ENCODE measurements at regions not wholly inside any gene's neighbourhood (a gene's known extent, or its start where the extent isn't known, plus 50 kb on each side); places are given as distances from the start of the nearest gene placed in this dataset.

GRCh38 chr6:156658966-156659821, 118.0 kb upstream of the ARID1B start:
- Histone ChIP-seq H3K36me3 (replicated peaks in 1 of 2) (no peaks in the 10 kb centered on the region), H3K27ac (no peak overlapping the region), H3K4me3 (no peak overlapping the region), H3K4me1 (replicated peaks in 1 of 2) (peaks cover 0 to 15% of the 10 kb centered on the region in 2 donors), H3K9me3 (replicated peaks in 1 of 3) (no peaks in the 10 kb centered on the region), H3K27me3 (no peaks in the 10 kb centered on the region)
- no peak for DNase-seq
- whole genome bisulfite sequencing, 4 donors: 72 to 83% (median 75%) methylated on average over 6 to 7 of the region's 7 CpGs
- intact Hi-C loops (cut with DNase I): no loop called here
- no peak for TF ChIP-seq POLR2A (IDR thresholded peaks at IDR 0.05)

GRCh38 chr6:156658186-156658965, 118.8 kb upstream of the ARID1B start:
- DNase-seq: peak in 6 of 7 donors; percentile 29 to 59 (median 44)
- no peak overlapping the region for H3K4me3 ChIP-seq
- H3K4me1 ChIP-seq (replicated peaks in 1 of 2): peaks cover 0 to 15% of the 10 kb centered on the region in 2 donors
- TF ChIP-seq CTCF (IDR thresholded peaks at IDR 0.05) (no peak), POLR2A (IDR thresholded peaks at IDR 0.05) (no peak)
- H3K27me3 ChIP-seq: no peaks in the 10 kb centered on the region
- 35 to 43% (median 38%) methylated on average over 12 of the region's 12 CpGs for WGBS, 4 donors
- intact Hi-C loops (cut with DNase I): no loop called here
- H3K27ac ChIP-seq: peak overlapping the region in 1 of 5 donors; percentile 5
- no peaks in the 10 kb centered on the region for H3K36me3 ChIP-seq (replicated peaks in 1 of 2)
- H3K9me3 ChIP-seq (replicated peaks in 1 of 3): no peaks in the 10 kb centered on the region

GRCh38 chr6:156657296-156657695, 119.9 kb upstream of the ARID1B start:
- Histone ChIP-seq H3K4me3 (no peak overlapping the region), H3K4me1 (replicated peaks in 1 of 2) (peaks cover 0 to 15% of the 10 kb centered on the region in 2 donors), H3K9me3 (replicated peaks in 1 of 3) (no peaks in the 10 kb centered on the region), H3K27ac (no peak overlapping the region), H3K36me3 (replicated peaks in 1 of 2) (no peaks in the 10 kb centered on the region), H3K27me3 (no peaks in the 10 kb centered on the region)
- intact Hi-C loops (cut with DNase I): no loop called here
- 94 to 100% (median 97%) methylated on average over 1 to 5 of the region's 5 CpGs for WGBS, 4 donors
- TF ChIP-seq POLR2A (IDR thresholded peaks at IDR 0.05): no peak
- no peak for DNase-seq

GRCh38 chr6:156654919-156655918, 122.0 kb upstream of the ARID1B start:
- H3K4me1 ChIP-seq (replicated peaks in 1 of 2): peaks cover 0 to 15% of the 10 kb centered on the region in 2 donors
- no peak overlapping the region for H3K27ac ChIP-seq
- no peaks in the 10 kb centered on the region for H3K27me3 ChIP-seq
- no peak for DNase-seq
- TF ChIP-seq POLR2A (IDR thresholded peaks at IDR 0.05) (no peak), CTCF (IDR thresholded peaks at IDR 0.05) (no peak)
- intact Hi-C loops (cut with DNase I): no loop called here
- H3K36me3 ChIP-seq (replicated peaks in 1 of 2): no peaks in the 10 kb centered on the region
- H3K4me3 ChIP-seq: no peak overlapping the region
- H3K9me3 ChIP-seq (replicated peaks in 1 of 3): no peaks in the 10 kb centered on the region
- 84 to 94% (median 87%) methylated on average over 6 to 8 of the region's 8 CpGs for WGBS, 4 donors
